HG03103 (cell line): ENCODE measurements at regions not wholly inside any gene's neighbourhood (a gene's known extent, or its start where the extent isn't known, plus 50 kb on each side); places are given as distances from the start of the nearest gene placed in this dataset.
"Not testable (repeated sequence)": the region's sequence is repeated elsewhere in the genome, so short reads cannot be mapped to it uniquely, and the experiment has no call there.

Source experiments
- ATAC-seq: cut with Tn5 transposase; IDR thresholded peaks from one replicate; pipeline ENCODE4 v1.9.1; 2021; ENCODE audit warnings: low read depth; ENCODE audit not compliant: unreplicated experiment

DNA sequence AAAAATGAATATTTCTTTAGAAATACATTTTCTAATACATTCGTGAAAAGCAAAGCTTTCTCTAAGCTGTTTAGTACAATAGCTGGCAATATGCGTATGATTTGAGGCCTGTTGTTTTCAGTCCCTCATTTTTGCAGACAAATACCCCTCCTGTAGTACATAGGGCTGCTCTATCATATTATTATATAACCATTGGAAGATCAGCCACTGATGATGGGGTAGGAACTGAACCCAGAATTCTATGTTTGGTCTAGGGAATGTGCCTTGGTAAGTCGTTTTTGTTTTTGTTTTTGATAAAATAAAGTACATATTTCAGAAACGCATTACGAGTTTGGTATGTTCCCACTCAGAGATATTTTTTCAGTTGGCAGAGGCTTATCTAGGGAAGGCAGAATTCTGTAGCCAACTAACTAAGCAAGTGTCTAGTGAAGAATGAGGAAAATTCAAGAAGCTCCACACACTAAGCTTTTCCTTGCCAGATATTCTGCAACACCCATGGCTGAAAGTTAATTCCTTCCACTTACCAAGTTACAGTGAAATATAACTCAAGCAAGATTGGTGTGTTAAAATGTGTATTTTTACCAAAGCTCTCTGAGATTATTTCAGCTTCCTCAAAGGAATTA lies 656.9 kb upstream of the MIR17HG start:
- no peak for ATAC-seq

DNA sequence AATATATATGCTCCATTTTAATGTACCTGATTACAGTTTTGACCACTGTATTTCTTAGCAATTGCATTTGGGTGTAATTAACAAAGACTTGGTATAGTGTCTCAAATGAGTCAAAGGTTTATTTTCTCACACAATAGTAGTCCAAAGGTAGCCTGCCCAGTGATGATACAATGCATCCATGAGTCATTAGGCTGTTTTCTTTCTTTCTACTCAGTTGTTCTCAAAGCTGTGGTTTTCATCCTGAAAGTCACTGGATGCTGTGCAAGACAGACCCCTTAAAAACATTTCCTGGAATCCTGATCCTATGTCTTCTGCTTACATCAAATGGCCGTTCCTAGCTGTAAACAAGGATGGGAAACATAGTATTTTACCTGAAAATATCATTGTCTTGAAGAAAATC lies 651.2 kb upstream of the MIR17HG start:
- no peak for ATAC-seq

DNA sequence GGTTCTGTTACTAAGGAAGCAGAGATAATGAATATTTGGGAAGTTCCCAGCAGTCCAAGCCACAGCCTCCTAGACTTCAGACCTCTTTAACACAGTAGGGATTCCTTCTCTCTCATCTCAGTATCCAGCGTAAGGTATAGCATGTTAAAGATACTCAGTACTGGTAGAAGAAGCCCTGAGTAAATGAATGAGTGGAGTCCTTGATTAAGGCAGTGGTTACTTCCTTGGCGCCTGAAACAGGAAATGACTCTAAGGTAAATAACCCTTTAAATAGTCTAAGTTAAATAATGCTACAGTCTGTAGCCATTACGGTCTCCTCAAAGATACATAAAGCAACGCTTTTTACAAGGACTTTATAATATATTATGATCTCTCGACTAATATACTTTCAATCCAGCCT lies 650.8 kb upstream of the MIR17HG start:
- no peak for ATAC-seq

DNA sequence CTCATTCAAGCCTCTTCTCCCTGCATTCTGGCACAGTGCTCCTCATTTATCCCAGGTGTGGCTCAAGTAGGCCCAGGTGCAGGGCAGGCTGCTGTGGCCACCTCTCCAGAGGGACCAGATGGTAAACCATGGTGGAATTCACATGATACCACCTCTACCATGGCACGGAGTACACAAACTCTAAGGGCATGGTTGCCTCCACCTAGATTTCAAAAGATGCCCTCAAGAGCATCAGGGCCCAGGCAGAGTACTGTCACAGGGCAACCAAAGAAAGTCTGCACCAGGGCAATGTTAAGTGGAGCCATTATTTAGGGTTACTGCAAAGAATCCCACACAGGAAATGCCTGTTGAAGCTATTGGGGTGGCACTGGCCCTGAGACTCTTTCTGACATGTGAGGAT lies 647.1 kb upstream of the MIR17HG start:
- no peak for ATAC-seq

DNA sequence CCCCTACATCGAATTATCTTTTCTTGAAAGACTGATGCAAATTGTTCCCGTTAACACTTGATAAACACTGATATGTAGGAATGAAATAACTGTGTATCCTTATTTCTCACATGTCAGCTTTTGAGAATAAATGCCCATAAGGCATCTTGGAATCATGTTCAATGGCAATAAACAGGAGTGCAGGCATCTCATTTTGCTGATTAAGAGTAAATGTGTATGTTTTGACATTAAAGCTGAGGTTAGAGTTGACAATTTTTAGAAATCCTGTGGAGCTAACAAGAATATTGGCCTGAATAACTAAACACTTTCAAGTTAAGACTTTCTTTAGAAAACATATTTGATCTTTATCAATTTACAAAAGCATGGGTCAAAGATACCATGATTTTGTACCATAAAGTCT lies 646.2 kb upstream of the MIR17HG start:
- no peak for ATAC-seq

DNA sequence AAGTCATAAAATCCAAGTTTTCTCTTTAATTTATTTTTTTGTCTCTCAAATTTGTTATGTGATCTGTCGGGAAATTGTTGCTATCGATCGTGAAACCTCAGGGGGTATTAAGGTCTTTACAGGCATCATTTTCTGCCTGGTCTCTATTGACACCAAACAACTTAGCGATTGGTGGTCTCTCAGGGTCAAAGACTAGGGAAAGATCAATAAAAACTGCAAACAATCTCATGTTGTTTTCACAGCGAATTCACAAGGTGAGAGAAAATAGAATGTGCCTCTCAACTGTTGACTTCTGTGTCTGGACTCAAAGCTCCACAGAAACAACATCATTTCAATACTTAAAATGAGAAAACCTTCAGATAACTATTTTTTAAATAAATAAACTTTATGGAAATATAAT lies 645.4 kb upstream of the MIR17HG start:
- ATAC-seq = no peak

DNA sequence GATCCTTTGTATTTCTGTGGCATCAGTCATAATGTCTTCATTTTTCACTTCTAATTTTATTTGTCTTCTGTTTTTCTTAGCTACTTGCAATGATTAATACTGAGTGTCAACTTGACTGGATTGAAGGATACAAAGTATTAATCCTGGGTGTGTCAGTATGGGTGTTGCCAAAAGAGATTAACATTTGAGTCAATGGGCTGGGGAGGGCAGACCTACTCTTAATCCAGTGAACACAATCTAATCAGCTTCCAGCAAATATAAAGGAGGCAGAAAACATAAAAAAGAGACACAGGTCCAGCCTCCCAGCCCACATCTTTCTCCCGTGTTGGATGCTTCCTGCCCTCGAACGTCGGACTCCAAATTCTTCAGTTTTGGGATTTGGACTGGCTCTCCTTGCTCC lies 640.9 kb upstream of the MIR17HG start:
- no peak for ATAC-seq

DNA sequence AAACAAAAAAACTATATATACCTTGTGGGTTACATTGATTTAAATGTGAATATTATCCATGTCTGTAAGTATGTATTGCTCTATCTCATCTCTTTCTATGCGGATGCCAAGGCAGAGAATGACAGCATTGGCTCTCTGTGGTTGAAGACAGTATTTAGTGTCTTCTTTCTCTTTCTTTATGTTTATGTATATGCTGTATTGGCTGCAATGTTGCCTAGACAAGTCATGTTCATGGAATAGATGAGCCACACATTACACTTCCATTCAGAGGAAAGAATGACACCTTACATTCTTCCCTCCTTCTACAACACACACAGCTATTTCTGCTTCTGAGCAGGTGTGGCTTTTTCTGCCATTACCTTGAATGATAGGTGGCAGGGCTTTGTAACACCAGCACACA lies 639.4 kb upstream of the MIR17HG start:
- ATAC-seq = no peak

DNA sequence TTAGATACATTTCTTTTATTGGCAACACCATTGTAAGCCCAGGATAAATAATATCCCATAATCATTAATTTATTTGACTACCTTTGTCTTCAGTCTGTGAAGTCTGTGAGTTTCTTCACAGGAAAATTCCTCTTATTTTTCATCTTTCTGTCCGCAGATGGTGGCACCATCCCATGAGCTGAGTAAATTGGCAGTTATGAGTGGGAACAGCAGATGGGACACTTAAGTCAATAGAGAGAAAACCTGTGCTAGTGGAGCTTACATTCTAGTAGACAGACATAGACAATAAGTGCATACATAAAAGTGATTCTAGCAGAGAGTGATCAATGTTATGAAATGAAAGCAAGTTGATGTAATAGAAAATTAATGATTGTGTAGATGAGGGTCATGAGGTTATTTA lies 638.2 kb upstream of the MIR17HG start:
- ATAC-seq = no peak

DNA sequence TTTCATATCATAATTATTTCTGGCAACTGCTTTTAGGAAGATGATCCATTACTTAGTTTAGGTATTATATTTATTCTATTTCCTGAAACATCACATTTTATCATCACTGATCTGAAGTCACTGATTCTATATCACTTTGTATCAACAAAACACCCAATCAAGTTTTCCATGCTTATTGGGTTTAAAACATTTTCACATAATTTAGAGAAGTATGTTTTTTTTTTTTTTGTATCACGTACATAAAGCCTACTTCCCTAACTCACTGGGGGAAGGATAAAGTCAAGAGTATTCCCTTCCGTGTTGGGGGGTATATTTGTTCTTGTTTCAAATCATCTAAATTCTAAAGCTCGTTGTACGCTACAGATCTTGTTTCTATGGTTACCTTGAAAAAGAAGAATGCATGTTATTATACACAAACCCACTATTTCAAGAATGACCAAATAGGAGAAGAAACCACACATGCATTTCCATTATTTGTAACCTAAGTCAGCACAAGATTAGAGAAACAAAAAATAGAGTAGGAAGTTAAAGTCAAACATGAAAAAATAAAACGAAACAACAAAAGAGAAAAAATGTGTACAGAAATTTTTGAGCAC lies 637.2 kb upstream of the MIR17HG start:
- no peak for ATAC-seq

DNA sequence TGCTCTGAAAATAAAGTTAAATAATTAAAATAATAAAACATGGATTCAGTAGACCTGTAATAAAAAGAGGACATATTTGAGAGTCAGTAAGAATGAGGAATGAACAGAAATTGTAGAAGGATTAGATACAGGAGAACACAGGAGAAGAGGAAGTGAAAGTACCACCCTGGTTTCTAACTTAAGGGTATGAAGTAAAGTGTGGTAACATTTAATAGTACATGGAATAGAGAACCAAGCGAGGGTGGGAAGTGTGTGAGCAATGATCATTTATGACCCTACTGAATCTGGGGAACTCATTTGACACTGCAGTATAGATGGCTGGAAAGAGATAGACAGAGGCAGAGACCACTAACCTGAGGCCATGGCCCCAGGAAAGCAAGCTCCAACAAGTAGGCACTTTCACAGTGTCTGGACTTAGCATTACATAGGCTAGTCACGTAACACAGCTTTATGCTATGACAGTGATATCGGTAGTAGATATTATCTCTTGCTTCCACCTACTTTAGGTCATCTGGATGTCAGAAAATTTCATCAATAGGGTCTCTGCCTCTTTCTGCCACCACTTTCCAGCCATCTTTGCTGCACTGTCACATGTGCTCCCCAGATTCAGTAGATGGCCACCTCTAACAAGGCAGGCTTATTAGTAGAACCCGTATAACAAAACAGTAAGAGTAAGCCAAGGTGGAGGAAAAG lies 633.9 kb upstream of the MIR17HG start:
- ATAC-seq = no peak

DNA sequence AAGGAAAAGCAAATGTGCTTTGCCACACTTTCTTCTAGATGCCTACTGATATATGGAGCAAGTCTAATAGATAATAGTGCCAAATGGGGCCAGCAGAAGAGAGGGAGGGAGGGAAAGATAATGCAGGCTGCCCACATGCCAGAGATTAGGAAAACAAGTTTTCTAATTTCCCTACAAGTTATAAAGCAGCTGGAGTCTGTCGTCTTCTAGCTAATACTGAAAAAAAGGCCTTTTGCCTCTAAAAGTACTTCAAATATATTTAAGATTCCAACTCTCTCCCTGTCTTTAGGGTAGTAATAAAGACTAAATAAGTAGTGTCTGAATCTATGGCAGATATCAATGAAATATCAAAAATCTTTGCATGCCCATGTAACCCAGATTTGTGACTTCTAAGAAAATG lies 632.0 kb upstream of the MIR17HG start:
- ATAC-seq = no peak

DNA sequence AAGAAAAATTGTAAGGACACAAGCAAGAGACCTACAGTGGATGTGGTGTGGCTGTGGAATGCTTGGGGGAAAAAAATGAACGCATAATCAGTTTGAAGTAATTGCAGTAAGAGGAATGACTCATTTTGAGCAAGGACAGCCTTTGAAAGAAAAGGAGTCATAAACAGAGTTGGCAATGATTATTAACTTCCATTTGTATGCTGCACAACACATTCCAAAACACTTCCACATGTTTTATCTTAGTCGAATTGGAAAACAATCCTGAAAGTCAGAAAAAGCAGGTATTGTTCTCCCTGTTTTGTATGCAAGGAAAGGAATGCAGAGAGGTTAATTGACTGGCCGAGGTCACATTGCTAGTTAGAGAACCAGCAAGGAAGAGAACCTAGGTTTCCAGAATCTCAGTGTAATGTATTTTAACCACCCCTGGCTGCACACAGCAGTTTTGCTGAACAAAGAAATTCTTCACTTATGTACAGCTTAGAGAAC lies 630.0 kb upstream of the MIR17HG start:
- ATAC-seq = no peak

DNA sequence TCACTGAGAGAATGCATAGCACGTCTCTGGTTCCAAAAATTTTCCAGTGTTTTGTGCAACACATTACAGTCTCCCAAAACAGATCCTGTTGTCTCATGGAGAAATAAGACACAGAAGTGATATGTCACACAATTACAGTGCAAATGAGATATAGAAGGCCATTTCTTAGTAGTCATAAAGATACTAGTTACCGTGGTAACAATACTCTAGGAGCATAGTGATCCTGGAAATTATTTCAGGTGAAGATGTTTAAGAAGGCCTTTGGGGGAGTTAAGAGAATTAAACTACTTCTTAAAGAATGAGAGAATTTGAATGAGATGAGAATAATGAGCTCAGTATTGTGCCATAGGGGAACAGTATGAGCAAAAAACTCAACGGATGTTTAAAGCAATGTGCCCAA lies 628.0 kb upstream of the MIR17HG start:
- no peak for ATAC-seq

DNA sequence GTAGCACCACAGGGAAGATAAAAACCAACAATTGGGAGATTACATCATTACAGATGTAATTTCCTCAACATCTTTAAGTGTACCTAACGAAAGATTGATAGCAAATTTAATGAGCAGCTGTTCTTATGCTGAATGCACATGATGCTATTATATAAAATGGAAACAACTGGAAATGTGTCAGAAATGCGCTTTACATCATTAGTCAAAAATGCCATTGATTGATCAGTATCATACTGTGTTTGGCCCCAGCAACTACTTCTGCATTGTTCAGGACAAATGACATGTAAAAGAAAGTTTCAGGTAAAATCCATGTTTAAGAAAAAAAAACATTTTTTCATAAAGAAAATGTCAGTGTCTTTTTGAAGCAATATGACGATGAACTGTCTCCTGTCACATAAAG lies 625.5 kb upstream of the MIR17HG start:
- ATAC-seq = no peak

DNA sequence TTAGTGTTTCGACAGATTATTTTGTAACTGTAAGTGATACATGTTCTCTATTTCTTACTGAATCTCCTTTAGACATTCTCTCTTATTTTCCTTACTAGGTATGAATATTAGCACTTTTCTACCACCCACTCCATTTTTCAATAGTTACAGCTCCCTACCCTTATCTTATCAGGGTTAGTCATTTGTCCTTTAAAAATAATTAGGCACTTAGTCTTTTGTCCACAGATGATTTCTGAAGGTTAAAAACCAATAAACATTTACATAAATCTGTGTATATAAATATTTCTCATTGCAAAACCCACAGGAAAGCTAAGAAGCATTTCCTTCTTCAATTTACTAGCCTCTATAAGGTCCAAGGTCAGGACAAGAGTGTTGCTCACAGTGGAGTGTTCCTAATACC lies 624.1 kb upstream of the MIR17HG start:
- ATAC-seq = no peak

DNA sequence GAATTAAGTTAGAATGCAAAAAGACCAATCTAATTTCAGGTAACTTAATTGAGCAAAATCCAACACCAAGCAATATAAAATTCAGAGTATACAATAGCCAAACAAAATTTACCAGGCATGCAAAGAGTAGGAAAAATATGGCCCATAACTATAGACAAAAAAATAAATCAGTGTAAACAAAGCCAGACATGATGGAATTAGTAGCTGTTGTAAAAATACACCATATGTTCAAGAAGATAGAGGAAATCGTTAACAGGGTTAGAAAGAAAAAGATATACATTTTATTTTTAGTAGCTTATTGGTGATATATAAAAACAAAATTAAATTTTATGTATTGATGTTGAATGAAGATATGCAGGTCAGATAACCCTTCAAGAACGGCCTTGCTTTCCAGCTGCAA lies 621.1 kb upstream of the MIR17HG start:
- ATAC-seq = no peak

DNA sequence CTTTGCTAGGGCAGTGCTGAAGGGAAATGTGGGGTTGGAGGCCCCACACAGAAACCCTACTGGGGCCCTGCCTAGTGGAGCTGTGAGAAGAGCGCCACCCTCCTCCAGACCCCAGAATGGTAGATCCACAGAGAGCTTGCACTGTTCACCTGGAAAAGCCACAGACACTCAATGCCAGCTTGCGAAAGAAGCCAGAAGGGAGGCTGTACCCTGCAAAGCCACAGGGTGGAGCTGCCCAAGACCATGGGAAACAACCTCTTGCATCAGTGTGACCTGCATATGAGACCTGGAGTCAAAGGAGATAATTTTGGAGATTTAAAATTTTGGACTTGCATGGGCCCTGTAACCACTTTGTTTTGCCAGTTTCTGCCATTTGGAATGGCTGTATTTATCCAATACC lies 615.4 kb upstream of the MIR17HG start:
- no peak for ATAC-seq

DNA sequence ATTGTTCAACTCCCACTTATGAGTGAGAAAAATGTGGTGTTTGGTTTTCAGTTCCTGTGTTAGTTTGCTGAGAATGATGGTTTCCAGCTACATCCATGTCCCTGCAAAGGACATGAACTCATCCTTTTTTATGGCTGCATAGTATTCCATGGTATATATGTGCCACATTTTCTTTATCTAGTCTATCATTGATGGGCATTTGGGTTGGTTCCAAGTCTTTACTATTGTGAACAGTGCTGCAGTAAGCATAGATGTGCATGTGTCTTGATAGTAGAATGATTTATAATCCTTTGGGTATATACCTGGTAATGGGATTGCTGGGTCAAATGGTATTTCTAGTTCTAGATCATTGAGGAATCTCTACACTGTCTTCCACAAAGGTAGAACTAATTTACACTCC lies 613.0 kb upstream of the MIR17HG start:
- ATAC-seq = not testable (repeated sequence)

DNA sequence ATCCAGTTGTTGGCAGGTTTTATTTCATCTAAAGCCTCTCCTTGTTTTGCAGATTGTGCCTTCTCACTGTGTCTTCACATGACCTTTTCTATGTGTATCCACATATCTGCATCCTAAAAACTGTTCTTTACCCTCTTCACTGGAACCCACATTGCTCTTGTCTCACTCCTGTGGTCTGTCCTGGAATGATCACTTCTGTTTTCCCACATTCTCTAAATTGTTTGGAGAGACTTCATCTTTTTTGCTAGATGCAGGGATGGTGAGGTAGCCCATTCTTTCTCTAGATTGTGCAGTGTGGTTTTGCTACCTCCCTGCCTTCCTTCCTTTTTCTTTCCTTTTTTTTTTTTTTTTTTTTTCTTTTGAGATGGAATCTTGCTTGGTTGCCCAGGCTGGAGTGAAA lies 608.6 kb upstream of the MIR17HG start:
- ATAC-seq = no peak

DNA sequence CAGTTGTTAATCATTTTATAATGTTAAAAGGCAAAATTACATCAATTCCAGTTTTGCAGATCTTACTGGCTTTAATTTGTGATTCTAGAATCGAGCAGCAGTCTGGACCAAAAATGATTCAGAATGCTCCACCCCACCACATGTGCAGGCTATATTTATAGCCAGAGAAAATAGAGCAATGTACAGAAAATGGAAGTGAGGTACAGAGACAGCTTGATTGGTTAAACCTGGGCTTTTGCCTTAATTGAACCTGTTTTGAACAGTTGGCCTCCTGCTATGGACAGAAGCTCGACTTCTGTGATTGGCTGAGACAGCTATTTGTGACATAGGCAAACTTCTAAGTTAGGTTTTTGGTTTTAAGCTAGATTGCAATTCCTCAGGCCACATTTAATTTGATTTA lies 607.4 kb upstream of the MIR17HG start:
- no peak for ATAC-seq

DNA sequence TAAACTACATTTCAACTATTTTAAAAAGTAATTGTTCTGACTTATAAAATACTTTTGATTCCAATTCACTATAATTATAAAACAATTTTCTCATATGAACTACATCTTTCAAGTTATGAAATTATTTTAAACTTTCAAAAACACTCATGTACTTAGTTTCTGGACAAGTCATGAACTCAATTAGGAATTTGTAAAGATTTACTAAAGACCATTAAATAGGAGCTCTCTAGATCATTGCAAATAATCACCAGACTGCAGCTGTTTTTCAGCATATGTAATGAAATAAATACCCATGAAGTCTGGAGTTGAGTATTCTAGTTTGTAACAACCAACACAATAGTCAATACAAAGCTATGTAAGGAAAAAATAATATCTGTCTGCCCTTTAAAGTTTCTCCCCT lies 605.1 kb upstream of the MIR17HG start:
- no peak for ATAC-seq
